Heart left ventricle (tissue), 13 donors: ENCODE measurements at regions not wholly inside any gene's neighbourhood (a gene's known extent, or its start where the extent isn't known, plus 50 kb on each side); places are given as distances from the start of the nearest gene placed in this dataset.

Experiments
- CTCF ChIP-seq, 12 donors: fragments of 200-600 bp; sonication (generic) in 4 of 12; IDR thresholded peaks; one replicate each; pipeline versions ENCODE4 v1.5.0 to v1.8.0; 2018 to 2022; ENCODE audit warnings: antibody characterized with exemption in 12 of 12, mild to moderate bottlenecking in 5 of 12
- POLR2A ChIP-seq, 2 donors: fragments of 450-650 bp; IDR thresholded peaks; one replicate each; pipeline ENCODE4 v1.6.1; 2017; ENCODE audit warnings: antibody characterized with exemption in 2 of 2, mild to moderate bottlenecking in 2 of 2, moderate library complexity in 2 of 2
- donor health status: ischemic (EF 13 %, LVEDD 7.1; RV severe dilation, severe dysfunction).
- donor health status: DM: no; HTN: yes; CAD: no.
- donor health status: DM: no; HTN: no; CAD: no.
- donor health status: ischemic (EF 25% LVEDD 6.9; RV normal size, moderate dysfunction).
- donor health status: ischemic (EF 25% LVEDD 5.7; RV mildly dilated, moderate dysfunction).
- donor health status: ischemic (EF 35%, LVEDD 5.7; RV mildly dilated, moderate dysfunction).
- donor health status: nonischemic (EF 11% LVEDD 7.7; RV severe dilation, severe dysfunction).
- donor health status: DM: yes; HTN: yes; CAD: no.
- donor health status: PGD.
- donor health status: ischemic (EF 29% LVEDD 5.4; RV normal size, mild dysfunction).
- donor health status: nonischemic (EF 23%, LVEDD 6.1; RV moderate dilation, normal function).

DNA sequence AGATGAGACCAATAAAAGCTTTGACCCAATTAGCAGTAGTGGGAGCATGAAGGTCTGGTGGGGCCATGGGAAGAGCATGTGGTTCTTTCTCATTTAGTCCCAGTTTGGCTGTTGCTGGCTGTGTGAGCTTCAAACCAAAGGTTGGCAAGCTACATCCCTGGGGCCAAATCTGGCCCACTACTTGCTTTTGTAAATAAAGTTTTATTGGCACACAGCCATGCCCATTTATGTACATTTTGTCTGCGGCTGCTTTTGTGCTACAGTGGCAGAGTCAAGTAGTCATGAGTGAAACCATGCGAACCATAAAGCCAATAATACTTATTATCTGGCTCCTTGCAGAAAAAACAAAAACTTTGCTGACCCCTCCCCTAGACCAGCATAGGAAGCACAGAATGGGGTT is 196.9 kb downstream of the PRDM2 start:
- TF ChIP-seq CTCF (IDR thresholded peaks at IDR 0.05) (no peak), POLR2A (IDR thresholded peaks at IDR 0.05) (no peak)
